Fibroblast of the aortic adventitia (primary cell): ENCODE measurements at regions not wholly inside any gene's neighbourhood (a gene's known extent, or its start where the extent isn't known, plus 50 kb on each side); places are given as distances from the start of the nearest gene placed in this dataset.

Experiments used
- DNase-seq: peaks from one replicate; pipeline ENCODE4 v3.0.0-alpha.2; 2010; ENCODE audit warnings: low read depth
- H3K4me3 ChIP-seq: 2 replicates; pipeline ENCODE4 v1.5.1; 2011; ENCODE audit warnings: low read depth, mild to moderate bottlenecking, control low read depth, low read length, moderate library complexity
- CTCF ChIP-seq: IDR thresholded peaks from 2 replicates; pipeline ENCODE4 v1.5.1; 2011; ENCODE audit warnings: mild to moderate bottlenecking, low read length, control low read depth, inconsistent platforms; ENCODE audit not compliant: insufficient read depth

GRCh38 chr4:41358647-41359421 is 102.1 kb downstream of the UCHL1 start:
- TF ChIP-seq CTCF = no peak
- DNase-seq = peak; percentile 42
- H3K4me3 ChIP-seq = no peak overlapping the region

GRCh38 chr4:41359422-41359775 is 102.7 kb downstream of the UCHL1 start:
- no peak for TF ChIP-seq CTCF
- no peak overlapping the region for H3K4me3 ChIP-seq
- no peak for DNase-seq

- peak overlapping the region; percentile 68 for H3K4me3 ChIP-seq
- TF ChIP-seq CTCF = no peak
- no peak for DNase-seq
These were observed 103.1 kb downstream of the UCHL1 start for GRCh38 chr4:41359836-41360213.

- H3K4me3 ChIP-seq = peak overlapping the region; percentile 68
- peak; percentile 29 for DNase-seq
- TF ChIP-seq CTCF = no peak
These were observed 103.6 kb downstream of the UCHL1 start for GRCh38 chr4:41360214-41360920.

GRCh38 chr4:41360921-41361793 is 104.4 kb downstream of the UCHL1 start:
- peak overlapping the region; percentile 68 for H3K4me3 ChIP-seq
- peak; percentile 23 for DNase-seq
- no peak for TF ChIP-seq CTCF

GRCh38 chr4:41361794-41362526 is 105.2 kb downstream of the UCHL1 start:
- H3K4me3 ChIP-seq = peak overlapping the region; percentile 68
- no peak for DNase-seq

More at GRCh38 chr4:41361794-41362526, 105.2 kb downstream of the UCHL1 start:
- TF ChIP-seq CTCF = no peak
